OCI-M2 (cell line): ENCODE measurements at regions not wholly inside any gene's neighbourhood (a gene's known extent, or its start where the extent isn't known, plus 50 kb on each side); places are given as distances from the start of the nearest gene placed in this dataset.
"Not testable (repeated sequence)": the region's sequence is repeated elsewhere in the genome, so short reads cannot be mapped to it uniquely, and the experiment has no call there.

Source experiments
- DNase-seq: peaks from one replicate; lab custom pipeline; 2025; ENCODE audit not compliant: unreplicated experiment; lab: John Stamatoyannopoulos, UW

DNA sequence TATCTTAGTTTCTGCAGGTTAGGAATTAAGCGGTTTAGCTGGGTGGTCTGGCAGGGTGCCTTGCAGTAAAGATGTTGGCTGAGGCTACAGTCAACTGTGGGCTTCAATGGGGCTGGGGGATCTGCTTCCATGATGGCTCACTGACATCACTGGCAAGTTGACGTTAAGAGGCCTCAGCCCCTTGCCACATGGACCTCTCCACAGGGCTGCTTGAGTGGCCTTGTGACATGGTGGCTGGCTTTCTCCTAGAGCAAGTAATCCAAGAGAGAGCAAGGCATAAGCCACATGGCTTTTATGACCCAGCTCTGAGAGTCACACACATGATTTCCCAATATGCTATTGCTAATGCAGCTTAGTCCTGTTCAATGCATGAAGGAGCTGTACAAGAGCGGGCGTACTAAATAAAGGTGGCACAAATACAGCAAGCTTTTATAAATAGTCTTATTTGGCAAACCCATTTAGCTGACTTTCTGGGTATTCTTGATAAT, 109.1 kb downstream of the SEPTIN7 start:
- DNase-seq, result no peak

DNA sequence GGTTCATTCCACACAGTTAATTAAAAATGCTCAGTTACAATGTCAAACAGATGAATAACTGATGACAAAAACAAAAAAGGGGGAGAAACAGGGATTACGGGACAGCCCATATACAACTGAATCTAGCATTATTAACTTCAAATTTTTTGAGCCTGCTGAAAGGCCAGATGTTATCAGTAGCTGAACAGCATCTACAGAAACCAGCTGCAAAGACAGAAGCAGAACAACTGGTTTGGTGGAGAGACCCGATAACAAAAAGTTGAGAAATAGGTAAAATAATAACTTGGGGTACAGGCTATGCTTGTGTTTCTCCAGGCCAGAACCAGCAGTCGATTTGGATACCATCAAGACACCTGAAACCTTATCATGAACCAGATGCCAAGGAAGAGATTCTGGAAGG, 109.8 kb downstream of the SEPTIN7 start:
- not testable (repeated sequence) for DNase-seq

DNA sequence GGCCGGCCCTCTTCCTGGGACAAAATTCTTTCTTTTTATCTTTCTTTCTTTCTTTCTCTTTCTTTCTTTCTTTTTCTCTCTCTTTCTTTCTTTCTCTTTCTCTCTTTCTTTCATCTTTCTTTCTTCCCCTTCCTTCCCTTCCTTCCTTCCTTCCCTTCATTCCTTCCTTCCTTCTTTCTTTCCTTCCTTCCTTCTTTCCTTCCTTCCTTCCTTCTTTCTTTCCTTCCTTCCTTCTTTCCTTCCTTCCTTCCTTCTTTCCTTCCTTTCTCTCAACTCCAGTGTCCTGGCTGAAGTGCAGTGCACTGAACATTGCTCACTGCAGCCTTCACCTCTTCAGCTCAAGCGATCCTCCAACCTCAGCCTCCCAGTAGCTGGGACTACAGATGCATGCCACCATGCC, 112.5 kb downstream of the SEPTIN7 start:
- not testable (repeated sequence) for DNase-seq

DNA sequence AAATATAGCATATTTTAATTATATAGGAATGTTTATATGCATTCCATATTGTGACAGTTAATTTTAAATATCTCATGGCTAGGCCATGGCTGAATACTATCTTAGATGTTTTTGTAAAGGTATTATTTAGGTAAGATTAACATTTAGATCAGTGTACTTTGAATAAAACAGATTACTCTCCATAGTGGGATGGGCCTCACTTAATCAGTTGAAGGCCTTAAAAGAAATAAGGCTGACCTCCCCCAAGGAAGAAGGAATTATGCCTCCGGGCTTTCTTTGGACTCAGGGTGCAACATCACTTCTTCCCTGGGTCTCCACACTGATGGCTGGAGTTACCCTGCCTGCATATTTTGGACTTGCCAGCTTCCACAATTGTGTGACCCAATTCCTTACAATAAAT, 113.4 kb downstream of the SEPTIN7 start:
- not testable (repeated sequence) for DNase-seq

DNA sequence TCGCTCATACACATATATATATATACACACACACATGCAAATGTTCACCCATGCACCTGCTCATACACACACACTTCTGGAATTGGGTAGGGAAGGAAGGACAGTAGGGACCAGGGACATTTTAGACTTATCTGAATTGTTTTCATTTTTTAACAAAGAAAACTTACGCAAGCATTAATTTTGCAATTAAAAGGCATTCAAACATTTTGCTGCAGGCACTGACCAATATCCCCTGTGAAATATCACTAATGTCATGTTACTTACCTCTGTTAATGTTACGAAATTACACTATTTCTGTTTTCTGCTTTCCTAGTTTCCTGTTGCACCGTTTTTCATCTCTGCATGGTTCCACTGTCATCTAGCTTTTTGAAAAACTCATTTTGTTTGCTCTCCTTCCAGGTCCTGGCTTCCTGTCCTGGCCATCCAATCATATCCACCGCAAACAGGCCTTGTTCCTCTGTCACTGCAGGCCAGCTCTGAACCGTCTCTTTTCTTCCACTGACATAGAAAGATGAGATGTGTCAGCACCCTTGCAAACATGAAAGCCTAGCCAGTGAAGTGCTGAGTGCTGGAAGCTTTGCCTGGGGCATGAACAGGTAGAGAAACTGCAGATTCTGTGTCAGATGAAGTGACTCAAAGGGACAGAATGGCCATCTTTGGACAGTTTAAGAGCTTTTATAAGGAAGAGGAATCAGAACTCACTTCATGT, 114.5 kb downstream of the SEPTIN7 start:
- not testable (repeated sequence) for DNase-seq

DNA sequence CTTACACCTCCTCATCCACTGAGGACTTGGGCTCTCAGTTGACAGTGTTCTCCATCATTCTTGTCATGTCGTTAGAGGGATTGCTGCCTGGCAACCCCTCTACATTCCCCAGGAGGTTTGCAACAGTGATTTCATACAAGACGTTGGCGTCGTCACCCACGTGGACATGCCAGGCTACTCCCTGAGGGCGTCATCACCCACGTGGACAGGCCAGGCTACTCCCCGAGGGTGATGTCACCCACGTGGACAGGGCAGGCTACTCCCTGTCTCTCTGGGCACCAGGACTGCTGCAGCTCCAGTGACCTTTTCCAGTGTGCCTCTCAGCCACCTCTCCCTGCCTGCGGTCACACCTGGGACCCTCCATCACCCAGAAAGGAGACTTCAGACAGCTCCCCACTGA, 117.4 kb downstream of the SEPTIN7 start:
- DNase-seq, result not testable (repeated sequence)

DNA sequence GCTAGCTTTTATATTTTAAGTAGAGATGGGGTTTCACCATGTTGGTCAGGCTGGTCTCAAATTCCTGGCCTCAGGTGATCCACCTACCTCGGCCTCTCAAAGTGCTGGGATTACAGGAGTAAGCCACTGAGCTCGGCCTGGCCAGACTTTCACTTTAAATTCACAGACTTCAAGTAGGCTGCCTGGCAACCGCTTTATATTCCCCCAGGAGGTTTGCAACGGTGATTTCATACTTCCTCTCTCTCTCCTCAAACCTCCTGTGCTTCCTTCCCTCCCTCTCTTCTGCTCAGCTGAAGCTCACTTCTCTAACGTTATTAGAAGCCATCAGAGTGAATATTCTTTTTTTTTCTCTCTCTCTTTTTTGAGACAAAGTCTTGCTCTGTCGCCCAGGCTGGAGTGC, 118.8 kb downstream of the SEPTIN7 start:
- DNase-seq, result not testable (repeated sequence)

DNA sequence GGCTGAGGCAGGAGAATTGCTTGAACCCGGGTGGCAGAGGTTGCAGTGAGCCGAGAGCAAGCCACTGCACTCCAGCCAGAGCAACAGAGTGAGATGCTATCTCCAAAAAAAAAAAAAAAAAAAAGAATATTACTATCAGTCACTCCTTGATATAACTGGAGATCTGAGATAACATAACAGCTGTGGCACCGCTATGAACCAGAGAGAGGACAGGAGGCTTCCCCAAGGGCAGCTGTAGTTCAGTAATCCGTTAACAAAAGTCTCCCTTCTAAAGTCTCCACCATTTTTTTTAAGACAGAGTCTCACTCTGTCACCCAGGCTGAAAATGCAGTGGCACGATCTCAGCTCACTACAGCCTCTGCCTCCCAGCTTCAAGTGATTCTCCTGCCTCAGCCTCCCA, 120.5 kb downstream of the SEPTIN7 start:
- not testable (repeated sequence) for DNase-seq

DNA sequence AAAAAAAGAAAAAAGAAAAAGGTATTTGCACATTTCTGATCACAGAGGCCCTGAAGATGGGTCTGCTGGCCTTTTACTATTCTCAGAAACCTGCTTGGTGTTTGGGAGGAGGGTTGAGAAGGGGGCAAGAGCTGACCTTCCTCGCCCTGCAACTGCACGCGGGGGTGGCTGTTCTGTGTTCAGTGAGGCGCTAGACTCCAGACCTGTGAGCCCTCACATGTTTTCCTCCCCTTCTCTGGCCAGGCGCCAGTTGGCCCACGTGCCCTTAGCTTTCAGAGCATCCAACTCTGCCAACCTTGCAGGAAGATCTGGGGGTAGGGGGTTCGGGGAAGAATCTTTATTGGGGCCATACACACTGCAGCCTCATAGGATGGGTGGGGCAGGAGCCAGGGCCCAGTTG, 123.8 kb downstream of the SEPTIN7 start:
- not testable (repeated sequence) for DNase-seq

DNA sequence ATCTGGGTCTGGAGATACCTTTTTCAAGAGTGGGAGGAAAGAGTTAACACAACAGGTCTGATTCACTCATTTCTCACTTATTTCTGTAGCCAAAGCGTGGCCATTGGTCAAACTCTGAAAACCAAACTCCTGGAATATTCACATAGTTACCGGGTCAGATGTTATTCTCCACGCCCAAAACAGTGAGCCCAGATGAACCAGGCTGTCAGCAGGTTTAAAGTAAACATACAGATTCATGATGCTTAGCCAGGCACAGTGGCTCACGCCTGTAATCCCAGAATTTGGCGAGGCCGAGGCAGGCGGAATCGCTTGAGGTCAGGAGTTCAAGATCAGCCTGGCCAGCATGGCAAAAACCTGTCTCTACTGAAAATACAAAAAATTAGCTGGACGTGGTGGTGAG, 126.1 kb downstream of the SEPTIN7 start:
- not testable (repeated sequence) for DNase-seq

DNA sequence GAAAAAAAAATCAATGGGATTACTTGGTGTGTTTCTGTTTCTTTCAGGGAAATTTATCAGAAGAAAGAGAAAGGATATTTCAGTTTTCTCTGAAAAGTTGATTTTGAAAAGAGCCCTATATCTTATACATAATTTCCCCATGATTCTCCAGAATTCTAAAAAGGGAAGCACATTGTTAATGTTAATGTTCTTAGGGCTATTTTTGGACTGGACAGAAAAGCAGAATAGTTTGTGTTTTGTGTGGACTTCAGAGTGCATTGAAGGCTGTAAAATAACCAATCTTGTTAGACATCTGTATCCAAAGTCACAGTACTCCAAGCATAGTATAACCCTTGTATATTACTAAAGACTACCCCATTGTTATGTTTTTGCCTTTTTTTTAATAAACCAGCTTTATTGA, 130.3 kb downstream of the SEPTIN7 start:
- DNase-seq, result not testable (repeated sequence)

DNA sequence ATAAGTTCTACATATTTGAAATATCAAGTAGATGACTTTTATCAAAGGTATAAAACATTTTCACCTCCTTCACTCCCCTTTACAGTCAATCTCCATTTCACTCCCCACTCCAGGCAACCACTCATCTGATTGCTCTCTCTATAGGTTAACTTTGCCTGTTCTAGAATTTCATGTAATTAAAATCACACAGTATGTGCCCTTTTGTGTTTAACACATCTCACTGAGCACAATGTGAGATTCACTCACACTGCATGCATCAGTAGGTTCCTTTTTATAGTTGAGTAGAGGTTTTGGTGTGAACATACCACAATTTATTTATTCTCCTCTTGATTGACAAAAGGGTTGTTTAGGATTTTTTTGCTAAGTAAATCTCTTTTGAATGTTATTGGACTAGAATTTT, 130.7 kb downstream of the SEPTIN7 start:
- DNase-seq, result not testable (repeated sequence)

DNA sequence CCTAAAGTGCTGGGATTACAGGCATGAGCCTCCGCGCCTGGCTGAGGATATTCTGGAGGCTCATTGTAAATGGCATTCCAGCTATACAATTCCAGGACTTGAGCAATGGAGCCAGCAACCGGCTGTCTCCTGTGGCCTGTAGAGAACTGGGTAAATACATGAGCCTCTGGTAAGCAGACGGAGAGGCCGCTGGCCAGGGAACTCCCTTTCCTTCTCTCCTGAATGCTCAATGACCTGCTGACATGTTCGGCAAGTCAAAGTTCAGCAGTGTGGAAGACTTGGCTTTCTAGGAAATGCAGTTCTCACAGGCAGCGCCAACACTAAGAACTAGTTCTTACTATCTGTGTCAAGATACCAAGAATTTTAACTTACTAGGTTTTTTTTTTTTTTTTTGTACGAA, 139.8 kb downstream of the SEPTIN7 start:
- not testable (repeated sequence) for DNase-seq

DNA sequence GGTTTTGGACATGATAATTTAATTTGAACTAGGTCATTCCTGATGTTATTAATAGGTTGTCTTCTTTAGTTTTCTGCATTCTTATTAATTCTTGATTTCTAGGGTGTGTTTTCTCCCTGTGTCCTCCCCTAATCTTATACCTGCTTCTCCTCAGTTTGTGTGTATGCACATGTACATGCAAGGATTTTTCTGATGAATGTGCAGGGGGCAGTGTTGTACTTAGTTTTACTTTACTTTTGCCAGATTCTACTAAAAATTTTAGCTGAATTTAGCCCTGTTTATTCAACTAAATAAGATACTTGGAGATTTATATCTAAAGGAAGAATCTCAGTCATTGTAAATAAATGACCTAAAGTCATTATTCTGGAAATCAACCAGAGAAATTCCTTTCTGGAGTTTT, 144.8 kb downstream of the SEPTIN7 start:
- not testable (repeated sequence) for DNase-seq

DNA sequence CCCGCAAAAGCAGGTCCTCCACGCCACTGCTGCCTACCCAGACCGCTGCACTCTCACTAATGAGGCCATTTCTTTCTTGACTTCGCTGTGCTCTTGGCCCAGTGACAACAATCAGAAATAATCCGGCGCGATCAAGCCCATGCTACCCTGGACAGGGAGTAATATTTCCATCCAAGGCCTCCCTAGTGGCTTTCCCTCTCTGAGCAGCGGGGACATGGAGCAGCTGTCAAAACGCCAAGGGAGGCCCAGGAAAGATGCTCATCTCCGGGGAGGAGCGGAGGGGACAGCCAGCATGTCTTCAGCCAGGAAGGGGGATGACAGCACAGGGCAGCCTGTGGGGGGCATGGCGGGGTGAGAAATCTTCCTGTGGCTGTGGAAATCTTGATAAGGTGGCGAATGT, 154.9 kb downstream of the SEPTIN7 start:
- not testable (repeated sequence) for DNase-seq

DNA sequence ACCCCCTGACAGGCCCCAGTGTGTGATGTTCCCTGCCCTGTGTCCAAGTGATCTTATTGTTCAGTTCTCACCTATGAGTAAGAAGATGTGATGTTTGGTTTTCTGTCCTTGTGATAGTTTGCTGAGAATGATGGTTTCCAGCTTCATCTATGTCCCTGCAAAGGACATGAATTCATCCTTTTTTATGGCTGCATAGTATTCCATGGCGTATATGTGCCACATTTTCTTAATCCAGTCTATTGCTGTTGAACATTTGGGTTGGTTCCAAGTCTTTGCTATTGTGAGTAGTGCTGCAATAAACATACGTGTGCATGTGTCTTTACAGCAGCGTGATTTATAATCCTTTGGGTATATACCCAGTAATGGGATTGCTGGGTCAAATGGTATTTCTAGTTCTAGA, 156.1 kb downstream of the SEPTIN7 start:
- DNase-seq, result not testable (repeated sequence)

DNA sequence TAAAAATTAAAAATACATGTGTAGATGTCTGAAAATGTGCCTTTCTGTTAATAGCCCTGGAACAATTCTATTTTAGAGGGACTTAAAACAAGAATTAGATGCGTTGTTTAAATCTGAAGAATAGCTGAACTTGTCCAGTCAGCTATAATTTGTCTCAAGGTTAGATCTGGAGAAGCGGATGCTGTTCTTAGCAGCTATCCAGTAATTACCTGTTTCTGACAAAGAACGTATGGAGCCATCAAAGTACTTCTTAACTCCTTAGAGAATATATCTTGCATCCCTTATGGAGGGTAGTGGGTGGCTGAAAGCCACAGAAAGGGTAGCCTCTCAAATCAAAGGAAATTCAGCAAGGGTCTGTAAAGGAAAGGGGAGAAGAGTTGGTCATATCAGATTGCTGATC, 160.4 kb downstream of the SEPTIN7 start:
- not testable (repeated sequence) for DNase-seq

DNA sequence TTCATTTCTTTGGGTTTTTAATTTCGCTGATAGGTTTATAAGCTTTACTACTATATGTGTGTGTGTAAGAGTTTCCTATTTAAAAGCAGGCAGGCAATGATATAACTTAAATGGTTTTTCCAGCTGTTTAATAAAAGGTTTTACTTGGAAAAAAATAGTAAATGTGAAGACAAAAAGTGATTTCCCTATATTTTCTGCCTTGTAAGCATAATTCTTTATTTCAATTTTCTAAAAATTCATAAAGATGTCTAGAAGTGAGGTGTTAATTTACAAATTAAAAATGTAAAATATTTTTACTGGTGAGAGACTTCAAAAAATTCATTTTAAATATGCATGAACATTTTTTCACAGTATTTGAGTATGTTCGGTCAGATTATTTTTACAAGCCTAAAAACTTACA, 161.8 kb downstream of the SEPTIN7 start:
- DNase-seq, result not testable (repeated sequence)

DNA sequence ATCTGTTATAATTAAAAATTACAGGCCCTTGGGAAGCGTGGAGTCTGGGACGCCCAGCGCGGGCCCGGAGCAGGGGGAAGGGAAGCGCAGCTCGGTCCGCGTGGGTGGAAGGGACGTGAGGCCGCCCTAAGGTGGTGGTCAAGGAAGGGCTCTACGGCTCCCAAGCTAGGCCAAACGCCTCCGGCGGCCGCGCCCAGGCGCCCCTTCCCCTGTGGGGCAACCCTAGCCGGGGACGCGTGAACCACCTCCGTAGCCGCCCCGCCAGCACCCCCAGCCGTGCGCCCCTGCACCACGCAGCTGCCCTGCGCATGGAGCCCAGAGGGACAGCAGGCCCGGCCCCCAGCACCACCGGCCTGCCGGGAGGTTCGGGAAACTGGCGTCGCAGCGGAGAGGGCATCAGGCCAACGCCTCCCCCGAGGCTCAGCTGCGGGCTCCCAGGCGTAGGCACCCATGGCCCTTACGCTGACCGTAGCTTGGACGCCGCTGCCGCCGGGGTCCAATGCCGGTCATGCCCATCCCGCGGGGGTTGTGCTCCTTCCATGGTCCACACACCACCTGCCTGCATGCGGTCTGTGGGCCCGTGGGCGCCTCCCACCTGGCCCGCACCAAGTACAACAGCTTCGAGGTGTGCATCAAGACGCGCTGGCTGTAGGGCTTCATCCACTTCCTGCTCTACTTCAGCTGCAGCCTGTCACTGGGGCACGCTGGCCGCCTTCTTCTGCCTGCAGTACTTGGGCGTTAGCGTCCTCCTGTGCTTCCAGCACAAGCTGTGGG, 166.7 kb downstream of the SEPTIN7 start:
- DNase-seq, result no peak

DNA sequence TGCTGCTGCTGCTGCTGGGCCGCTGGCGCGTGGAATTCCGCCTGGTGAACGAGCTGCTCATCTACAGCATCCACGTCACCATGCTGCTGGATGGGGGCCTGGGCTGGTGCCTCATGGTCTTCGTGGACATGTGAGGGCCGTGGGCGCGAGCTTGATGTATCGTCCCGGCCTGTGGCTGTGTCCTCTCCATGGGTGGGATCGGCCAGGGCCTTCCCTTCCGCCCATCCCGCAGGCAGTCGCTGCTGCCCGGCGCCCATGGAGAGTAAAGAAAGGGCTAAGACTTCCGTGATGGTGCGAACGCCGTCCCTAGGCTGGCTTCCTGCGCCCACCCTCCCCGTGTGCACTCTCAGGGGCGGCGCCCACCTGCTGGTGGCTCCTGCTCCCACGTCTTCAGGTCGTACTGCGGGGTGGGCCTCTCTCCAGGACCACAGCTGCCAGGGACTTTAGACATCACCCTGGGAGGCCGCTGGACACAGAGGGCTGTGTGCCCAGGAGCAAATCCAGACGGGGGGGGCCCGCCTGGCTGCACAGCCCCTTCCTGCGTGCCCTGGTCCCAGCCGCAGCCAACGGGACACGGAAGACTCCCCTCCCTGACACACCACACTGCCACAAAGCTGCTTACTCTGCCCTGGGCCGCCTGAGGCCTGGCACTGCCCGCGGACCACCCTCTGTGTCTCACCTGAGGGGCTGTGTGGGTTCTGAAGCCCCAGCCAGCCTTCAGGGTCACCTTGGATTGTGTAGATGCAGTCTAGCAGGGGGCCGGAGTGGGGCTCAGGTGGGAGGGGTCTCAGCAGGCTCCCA, 167.5 kb downstream of the SEPTIN7 start:
- DNase-seq, result no peak

DNA sequence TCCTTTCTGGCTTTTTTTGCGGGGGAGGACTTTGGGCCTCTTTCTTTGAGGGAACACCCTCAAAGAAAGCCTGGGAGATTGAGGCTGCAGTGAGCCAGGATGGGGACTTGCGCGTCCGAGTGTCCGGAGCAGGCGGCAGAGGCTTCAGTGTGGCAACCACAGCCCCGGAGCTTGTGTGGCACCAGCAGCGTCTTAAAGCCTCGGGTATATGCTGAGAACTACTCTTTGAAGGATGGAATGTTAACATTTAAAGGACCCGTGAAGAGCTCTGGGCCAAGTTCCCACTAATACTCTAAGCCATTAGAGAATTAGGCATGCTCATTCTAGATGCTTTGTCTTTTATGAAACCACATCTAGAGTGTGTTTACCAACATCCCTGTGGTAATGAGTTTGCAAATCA, 168.2 kb downstream of the SEPTIN7 start:
- no peak for DNase-seq
